Sigmoid colon (tissue), 6 donors: ENCODE measurements at regions not wholly inside any gene's neighbourhood (a gene's known extent, or its start where the extent isn't known, plus 50 kb on each side); places are given as distances from the start of the nearest gene placed in this dataset.

Source experiments
- DNase-seq: peaks from one replicate; pipeline ENCODE4 v3.0.0-alpha.2; 2019
- H3K27ac ChIP-seq, 4 donors: fragments of 200-600 bp; sonication (generic); one replicate each; pipeline ENCODE4 v1.5.1; 2016 to 2019; ENCODE audit warnings: mild to moderate bottlenecking in 1 of 4
- H3K27me3 ChIP-seq, 3 donors: fragments of 200-600 bp; sonication (generic); one replicate each; pipeline ENCODE4 v1.5.1; 2019; ENCODE audit warnings: mild to moderate bottlenecking in 1 of 3
- H3K36me3 ChIP-seq, 4 donors: fragments of 200-600 bp; sonication (generic); one replicate each; pipeline ENCODE4 v1.5.1; 2016 to 2019
- H3K4me1 ChIP-seq, 4 donors: fragments of 200-600 bp; sonication (generic); one replicate each; pipeline ENCODE4 v1.5.1; 2017 to 2019
- H3K4me3 ChIP-seq, 4 donors: fragments of 200-600 bp; sonication (generic); one replicate each; pipeline ENCODE4 v1.5.1; 2017 to 2019; ENCODE audit warnings: mild to moderate bottlenecking in 2 of 4, moderate library complexity in 1 of 4
- H3K9me3 ChIP-seq, 4 donors: fragments of 200-600 bp in 3 of 4; sonication (generic) in 3 of 4; one replicate each; pipeline versions ENCODE4 v1.5.1 to v1.6.1; 2013 to 2019
- EP300 ChIP-seq, 4 donors: sonication (generic); formaldehyde crosslinking; IDR thresholded peaks; one replicate each; pipeline ENCODE4 v1.6.1; 2017; ENCODE audit warnings: antibody characterized with exemption in 4 of 4
- POLR2A ChIP-seq, 2 donors: fragments of 450-650 bp; IDR thresholded peaks; one replicate each; pipeline ENCODE4 v1.6.1; 2016; ENCODE audit warnings: antibody characterized with exemption in 2 of 2, mild to moderate bottlenecking in 2 of 2, moderate library complexity in 2 of 2
- POLR2AphosphoS5 ChIP-seq, 4 donors: sonication (generic); formaldehyde crosslinking; IDR thresholded peaks; one replicate each; pipeline ENCODE4 v1.6.1; 2017; ENCODE audit warnings: antibody characterized with exemption in 4 of 4
- WGBS, 2 donors: extraction: QIAGEN DNeasy Blood & Tissue Kit; methylation state at CpG; one replicate each; pipeline ENCODE4 v1.1.7; 2013; 5-methylcytosine and 5-hydroxymethylcytosine counted together
- intact Hi-C: fragments of 100-400 bp; cut with DNase I; formaldehyde crosslinking; loops from one replicate; pipeline ENCODE4 v1.15.1; 2023
- TF ChIP-seq, protein P1 (sequence below), 4 experiments: fragments of 450-650 bp in 3 of 4; fragments of 200-600 bp in 1 of 4; IDR thresholded peaks; one replicate each; pipeline ENCODE4 v1.5.1; 2016 to 2019; ENCODE audit warnings: antibody characterized with exemption in 4 of 4, mild to moderate bottlenecking in 3 of 4, moderate library complexity in 2 of 4
- donor health status: healthy with polysubstance abuse.
- donor health status: healthy.

DNA sequence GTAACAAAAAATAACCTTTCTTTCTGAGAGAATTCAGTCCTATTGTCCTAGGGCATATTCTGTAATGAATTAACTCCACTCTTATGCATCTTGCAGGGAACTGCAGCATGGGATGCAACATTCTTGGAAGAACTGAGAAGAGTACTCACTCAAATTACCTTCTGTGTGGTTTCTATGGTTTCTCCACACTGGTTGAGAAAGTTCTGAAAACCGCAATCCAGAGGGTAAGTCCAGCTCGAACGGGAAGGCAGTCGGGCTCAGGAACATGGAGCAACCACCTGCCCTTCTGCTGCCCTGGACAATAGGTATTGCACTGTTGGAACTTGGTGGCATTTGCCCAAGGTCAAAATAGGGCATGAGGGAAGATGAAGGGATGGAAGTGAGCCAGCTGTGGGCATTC, 59.6 kb upstream of the CDK13 start:
- no peak overlapping the region for H3K4me3 ChIP-seq
- no peaks in the 10 kb centered on the region for H3K4me1 ChIP-seq
- TF ChIP-seq, protein P1, sequence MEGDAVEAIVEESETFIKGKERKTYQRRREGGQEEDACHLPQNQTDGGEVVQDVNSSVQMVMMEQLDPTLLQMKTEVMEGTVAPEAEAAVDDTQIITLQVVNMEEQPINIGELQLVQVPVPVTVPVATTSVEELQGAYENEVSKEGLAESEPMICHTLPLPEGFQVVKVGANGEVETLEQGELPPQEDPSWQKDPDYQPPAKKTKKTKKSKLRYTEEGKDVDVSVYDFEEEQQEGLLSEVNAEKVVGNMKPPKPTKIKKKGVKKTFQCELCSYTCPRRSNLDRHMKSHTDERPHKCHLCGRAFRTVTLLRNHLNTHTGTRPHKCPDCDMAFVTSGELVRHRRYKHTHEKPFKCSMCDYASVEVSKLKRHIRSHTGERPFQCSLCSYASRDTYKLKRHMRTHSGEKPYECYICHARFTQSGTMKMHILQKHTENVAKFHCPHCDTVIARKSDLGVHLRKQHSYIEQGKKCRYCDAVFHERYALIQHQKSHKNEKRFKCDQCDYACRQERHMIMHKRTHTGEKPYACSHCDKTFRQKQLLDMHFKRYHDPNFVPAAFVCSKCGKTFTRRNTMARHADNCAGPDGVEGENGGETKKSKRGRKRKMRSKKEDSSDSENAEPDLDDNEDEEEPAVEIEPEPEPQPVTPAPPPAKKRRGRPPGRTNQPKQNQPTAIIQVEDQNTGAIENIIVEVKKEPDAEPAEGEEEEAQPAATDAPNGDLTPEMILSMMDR (IDR thresholded peaks at IDR 0.05), result no peak
- TF ChIP-seq POLR2A (IDR thresholded peaks at IDR 0.05), result no peak
- no peak for TF ChIP-seq EP300 (IDR thresholded peaks at IDR 0.05)
- no peak for TF ChIP-seq POLR2AphosphoS5 (IDR thresholded peaks at IDR 0.05)
- no peak overlapping the region for H3K27ac ChIP-seq
- no peak for DNase-seq
- no peaks in the 10 kb centered on the region for H3K27me3 ChIP-seq
- intact Hi-C loops, result no loop called here
- no peaks in the 10 kb centered on the region for H3K9me3 ChIP-seq
- no peaks in the 10 kb centered on the region for H3K36me3 ChIP-seq
- WGBS, 2 donors, result 91 to 93% methylated on average over 4 of the region's 4 CpGs

DNA sequence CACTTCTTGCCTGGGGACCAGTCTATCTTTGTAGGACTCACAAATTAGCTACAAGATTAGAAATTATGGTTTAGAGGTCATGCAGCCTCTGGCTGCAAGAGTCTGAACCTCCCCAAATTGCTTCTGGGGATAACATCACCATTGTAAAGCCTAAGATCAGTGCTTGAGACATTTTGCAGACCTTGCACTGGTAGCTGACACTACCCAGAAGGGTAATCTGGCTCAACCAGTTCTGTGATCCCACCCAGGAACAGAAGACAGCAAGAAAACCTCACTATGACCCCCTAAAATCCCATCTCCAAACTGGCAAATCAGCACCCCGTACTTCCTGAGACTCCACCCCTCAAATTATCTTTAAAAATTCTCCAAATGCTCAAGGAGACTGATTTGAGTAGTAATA, 58.2 kb upstream of the CDK13 start:
- DNase-seq, result no peak
- WGBS, 2 donors, result 17 to 65% methylated on average over 1 of the region's 1 CpG

DNA sequence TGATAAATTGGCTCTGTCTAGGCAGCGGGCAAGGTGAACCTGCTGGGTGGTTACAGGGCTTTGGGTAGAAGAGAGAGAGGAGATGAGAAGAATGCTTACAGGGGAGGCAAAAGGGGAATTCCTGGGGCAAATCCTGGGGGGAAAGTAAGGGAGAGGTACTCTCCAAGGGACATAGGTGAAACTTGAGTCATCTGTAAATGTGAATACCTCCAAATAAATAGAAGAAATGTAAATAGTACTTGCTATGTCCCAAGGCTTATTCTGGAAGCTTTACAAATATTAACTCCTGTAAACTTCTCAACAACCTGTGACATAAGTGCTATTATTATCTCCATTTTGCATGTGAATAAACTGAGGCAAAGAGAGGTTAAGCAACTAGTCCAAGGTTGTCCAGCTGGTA, 57.7 kb upstream of the CDK13 start:
- Histone ChIP-seq H3K9me3 (no peaks in the 10 kb centered on the region), H3K27ac (no peak overlapping the region), H3K27me3 (no peaks in the 10 kb centered on the region), H3K4me3 (no peak overlapping the region), H3K4me1 (no peaks in the 10 kb centered on the region), H3K36me3 (no peaks in the 10 kb centered on the region)
- 71 to 93% methylated on average over 1 of the region's 1 CpG for WGBS, 2 donors
- TF ChIP-seq, protein P1 (IDR thresholded peaks at IDR 0.05), result no peak
- TF ChIP-seq POLR2A (IDR thresholded peaks at IDR 0.05) (no peak), POLR2AphosphoS5 (IDR thresholded peaks at IDR 0.05) (no peak), EP300 (IDR thresholded peaks at IDR 0.05) (no peak)
- intact Hi-C loops, result no loop called here
- DNase-seq, result no peak

More for the DNA sequence above, 58.2 kb upstream of the CDK13 start:
- H3K9me3 ChIP-seq, result no peaks in the 10 kb centered on the region
- H3K27ac ChIP-seq, result no peak overlapping the region
- no peaks in the 10 kb centered on the region for H3K36me3 ChIP-seq
- H3K4me1 ChIP-seq, result no peaks in the 10 kb centered on the region
- TF ChIP-seq EP300 (IDR thresholded peaks at IDR 0.05), result no peak
- TF ChIP-seq, protein P1 (IDR thresholded peaks at IDR 0.05), result no peak
- no peak for TF ChIP-seq POLR2A (IDR thresholded peaks at IDR 0.05)
- TF ChIP-seq POLR2AphosphoS5 (IDR thresholded peaks at IDR 0.05), result no peak
- no peaks in the 10 kb centered on the region for H3K27me3 ChIP-seq
- no peak overlapping the region for H3K4me3 ChIP-seq
- intact Hi-C loops, result no loop called here

DNA sequence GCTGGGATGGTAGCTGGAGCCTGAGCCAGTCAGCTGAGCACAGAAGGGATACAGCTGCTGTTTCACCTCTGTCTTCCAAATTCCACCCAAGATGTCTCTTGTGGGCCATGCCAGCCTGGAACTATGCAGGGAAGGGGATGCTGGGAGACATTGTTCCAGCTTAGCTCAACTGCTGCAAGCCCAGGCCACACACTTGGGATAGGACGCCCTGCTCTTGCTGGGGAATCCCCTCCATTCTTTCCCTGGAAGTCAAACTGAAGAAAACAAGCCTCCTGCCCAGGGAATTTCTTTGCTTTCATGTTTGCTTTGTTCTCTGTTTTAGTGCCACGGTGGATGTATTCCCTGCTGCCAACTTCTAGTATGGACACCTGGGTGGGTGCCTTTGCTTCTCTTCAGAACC, 55.2 kb upstream of the CDK13 start:
- intact Hi-C loops, result loop anchor here (5.0 kb wide), 2 partner anchors 57 to 237 kb away; partner anchors contain the start of genes CDK13 and MPLKIP
- Histone ChIP-seq H3K4me1 (no peaks in the 10 kb centered on the region), H3K36me3 (no peaks in the 10 kb centered on the region), H3K27ac (no peak overlapping the region), H3K9me3 (no peaks in the 10 kb centered on the region), H3K27me3 (no peaks in the 10 kb centered on the region), H3K4me3 (no peak overlapping the region)
- DNase-seq, result no peak
- 20 to 65% methylated on average over 2 of the region's 2 CpGs for WGBS, 2 donors
- TF ChIP-seq, protein P1 (IDR thresholded peaks at IDR 0.05), result no peak
- TF ChIP-seq POLR2AphosphoS5 (IDR thresholded peaks at IDR 0.05), result no peak
- no peak for TF ChIP-seq EP300 (IDR thresholded peaks at IDR 0.05)
- TF ChIP-seq POLR2A (IDR thresholded peaks at IDR 0.05), result no peak

DNA sequence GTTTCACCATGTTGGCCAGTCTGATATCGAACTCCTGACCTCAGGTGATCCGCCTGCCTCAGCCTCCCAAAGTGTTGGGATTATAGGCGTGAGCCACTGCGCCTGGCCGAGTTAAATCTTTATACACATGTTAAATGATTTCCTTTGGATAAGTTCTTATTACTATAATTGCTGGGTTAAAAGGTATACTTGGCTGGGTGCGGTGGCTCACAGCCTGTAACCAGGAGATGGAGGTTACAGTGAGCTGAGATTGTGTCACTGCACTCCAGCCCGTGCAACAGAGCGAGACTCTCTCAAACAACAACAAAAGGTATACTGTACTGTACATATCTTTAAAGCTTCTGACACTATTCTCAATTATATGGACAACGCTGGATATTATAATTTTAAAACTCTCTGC, 53.2 kb upstream of the CDK13 start:
- TF ChIP-seq, protein P1 (IDR thresholded peaks at IDR 0.05), result no peak
- TF ChIP-seq EP300 (IDR thresholded peaks at IDR 0.05) (no peak), POLR2AphosphoS5 (IDR thresholded peaks at IDR 0.05) (no peak), POLR2A (IDR thresholded peaks at IDR 0.05) (no peak)
- WGBS, 2 donors, result 76 to 91% methylated on average over 9 of the region's 9 CpGs
- DNase-seq, result no peak

More for the DNA sequence above, 53.2 kb upstream of the CDK13 start:
- Histone ChIP-seq H3K36me3 (no peaks in the 10 kb centered on the region), H3K4me1 (no peaks in the 10 kb centered on the region), H3K27ac (no peak overlapping the region), H3K27me3 (no peaks in the 10 kb centered on the region), H3K9me3 (no peaks in the 10 kb centered on the region), H3K4me3 (no peak overlapping the region)
- intact Hi-C loops, result loop anchor here (1.0 to 5.0 kb wide), 3 partner anchors 55 to 235 kb away; partner anchors contain the start of genes CDK13 and MPLKIP
